MCF 10A (cell line): ENCODE measurements at regions not wholly inside any gene's neighbourhood (a gene's known extent, or its start where the extent isn't known, plus 50 kb on each side); places are given as distances from the start of the nearest gene placed in this dataset.

ENCODE experiments used
- BruUV-seq: library from RNA; stranded (reverse); fragments of 400-500 nt; replicated peaks from 2 replicates; lab custom pipeline; 2021; lab: Mats Ljungman, UMichigan
- CTCF ChIA-PET: fragments of 300-600 bp; sonication (Branson Sonifier 250); formaldehyde crosslinking; extraction: SDS; loops from one replicate; lab custom pipeline; 2021; ENCODE audit warnings: antibody characterized with exemption, inconsistent platforms; lab: Yijun Ruan, JAX
- POLR2A ChIA-PET: fragments of 300-600, 350-650 bp; sonication (Branson Sonifier 250); formaldehyde crosslinking; extraction: SDS; loops from one replicate; lab custom pipeline; 2020; ENCODE audit warnings: antibody characterized with exemption, inconsistent platforms; lab: Yijun Ruan, JAX
- DNase-seq: peaks from one replicate; pipeline ENCODE4 v3.0.0-alpha.2; 2018; ENCODE audit not compliant: unreplicated experiment
- H3K27ac Mint-ChIP-seq: one replicate; pipeline ENCODE4 v1.8.0; 2022; ENCODE audit warnings: mild to moderate bottlenecking, low read depth, mixed read lengths; ENCODE audit not compliant: unreplicated experiment
- H3K27me3 Mint-ChIP-seq: one replicate; pipeline ENCODE4 v1.8.0; 2022; ENCODE audit warnings: mixed read lengths; ENCODE audit not compliant: insufficient read depth, unreplicated experiment
- H3K36me3 Mint-ChIP-seq: one replicate; pipeline ENCODE4 v1.8.0; 2022; ENCODE audit warnings: mild to moderate bottlenecking, moderate library complexity, mixed read lengths; ENCODE audit not compliant: insufficient read depth, unreplicated experiment
- H3K4me1 Mint-ChIP-seq: one replicate; pipeline ENCODE4 v1.8.0; 2022; ENCODE audit warnings: mixed read lengths; ENCODE audit not compliant: insufficient read depth, unreplicated experiment
- H3K4me3 Mint-ChIP-seq: one replicate; pipeline ENCODE4 v1.8.0; 2022; ENCODE audit warnings: mild to moderate bottlenecking, moderate library complexity, mixed read lengths; ENCODE audit not compliant: unreplicated experiment
- H3K9me3 Mint-ChIP-seq: one replicate; pipeline ENCODE4 v1.8.0; 2022; ENCODE audit warnings: mixed read lengths; ENCODE audit not compliant: unreplicated experiment
- CTCF ChIP-seq: fragments of 200-600 bp; IDR thresholded peaks from one replicate; pipeline ENCODE4 v1.8.0; 2022; ENCODE audit warnings: antibody characterized with exemption, mild to moderate bottlenecking; ENCODE audit not compliant: unreplicated experiment
- intact Hi-C: fragments of 100-400 bp; cut with micrococcal nuclease; formaldehyde crosslinking; loops from 2 replicates; pipeline ENCODE4 v1.14.1; 2022

- no peaks in the 10 kb centered on the region for H3K9me3 Mint-ChIP-seq
- H3K27ac Mint-ChIP-seq = no peak overlapping the region
- H3K4me3 Mint-ChIP-seq = no peak overlapping the region
- BruUV-seq = no TSS peak
- H3K27me3 Mint-ChIP-seq = peaks cover 38% of the 10 kb centered on the region
- TF ChIP-seq CTCF = no peak
- no peak for DNase-seq
- intact Hi-C loops = no loop called here
- no peaks in the 10 kb centered on the region for H3K36me3 Mint-ChIP-seq
- ChIA-PET CTCF (interaction anchor here (0.8 kb wide), 1 partner anchor 171 kb away, joined by 3 read pairs; no protein-coding TSS in a partner anchor), POLR2A (no interaction called here)
- H3K4me1 Mint-ChIP-seq = no peaks in the 10 kb centered on the region
These were observed 193.8 kb downstream of the DHX35 start for GRCh38 chr20:39155971-39156370.

DNA sequence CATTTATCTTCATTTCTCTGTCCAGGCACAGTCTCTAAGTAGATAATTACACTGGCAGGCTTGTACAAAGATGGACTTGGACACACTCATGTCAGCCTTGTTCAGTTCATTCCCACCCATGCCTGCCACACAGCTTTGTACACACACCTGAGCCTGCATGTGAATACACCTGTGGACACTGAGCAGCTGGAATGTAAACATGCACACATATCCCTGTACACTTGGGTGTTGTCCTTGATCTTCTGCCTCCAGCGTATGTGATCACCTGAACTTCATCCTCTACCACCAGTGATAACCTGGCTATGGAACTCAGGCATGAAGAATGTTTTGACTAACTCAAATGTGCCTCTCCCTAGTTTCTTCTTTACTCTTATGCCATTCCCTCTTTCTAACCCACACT, 190.6 kb downstream of the DHX35 start:
- POLR2A ChIA-PET = no interaction called here
- H3K27me3 Mint-ChIP-seq = peaks cover 22% of the 10 kb centered on the region
- intact Hi-C loops = no loop called here
- no TSS peak for BruUV-seq
- no peak overlapping the region for H3K4me3 Mint-ChIP-seq
- H3K27ac Mint-ChIP-seq = no peak overlapping the region
- H3K4me1 Mint-ChIP-seq = no peaks in the 10 kb centered on the region
- TF ChIP-seq CTCF = no peak
- H3K9me3 Mint-ChIP-seq = no peaks in the 10 kb centered on the region
- no peaks in the 10 kb centered on the region for H3K36me3 Mint-ChIP-seq
- no peak for DNase-seq
- CTCF ChIA-PET = no interaction called here

GRCh38 chr20:39152126-39152525, 190.0 kb downstream of the DHX35 start:
- H3K4me1 Mint-ChIP-seq = no peaks in the 10 kb centered on the region
- ChIA-PET CTCF (interaction anchor here (0.5 kb wide), 1 partner anchor 14 kb away, joined by 3 read pairs; no protein-coding TSS in a partner anchor), POLR2A (no interaction called here)
- intact Hi-C loops = no loop called here
- H3K27me3 Mint-ChIP-seq = peaks cover 28% of the 10 kb centered on the region
- H3K36me3 Mint-ChIP-seq = no peaks in the 10 kb centered on the region
- H3K9me3 Mint-ChIP-seq = no peaks in the 10 kb centered on the region
- BruUV-seq = no TSS peak
- DNase-seq = no peak
- no peak for TF ChIP-seq CTCF
- no peak overlapping the region for H3K27ac Mint-ChIP-seq
- H3K4me3 Mint-ChIP-seq = no peak overlapping the region

DNA sequence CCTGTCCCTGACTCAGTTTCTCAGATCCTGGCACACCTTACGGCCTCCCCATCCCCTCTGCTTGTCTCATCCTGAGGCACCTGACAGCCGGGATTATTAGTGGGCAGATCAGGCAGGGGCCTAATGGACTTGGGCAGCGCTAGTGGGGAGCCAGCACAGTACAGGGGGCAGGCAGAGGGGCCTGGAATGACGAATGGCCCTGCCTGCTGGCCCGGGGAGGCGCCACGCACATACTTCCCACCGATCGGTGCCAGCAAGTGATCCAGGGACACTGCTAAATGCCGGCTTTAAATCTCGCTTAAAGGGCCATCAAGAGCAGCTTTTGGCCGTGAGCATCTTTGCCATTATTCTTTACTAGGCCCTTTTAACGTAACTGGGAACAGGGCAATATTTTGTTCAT, 188.4 kb downstream of the DHX35 start:
- H3K36me3 Mint-ChIP-seq = no peaks in the 10 kb centered on the region
- no peak for DNase-seq
- TF ChIP-seq CTCF = no peak
- intact Hi-C loops = no loop called here
- no peaks in the 10 kb centered on the region for H3K4me1 Mint-ChIP-seq
- ChIA-PET POLR2A (no interaction called here), CTCF (interaction anchor here (0.7 to 1.1 kb wide), 2 partner anchors 21 to 38 kb away, joined by 3 read pairs; no protein-coding TSS in a partner anchor)
- no peaks in the 10 kb centered on the region for H3K9me3 Mint-ChIP-seq
- no peak overlapping the region for H3K4me3 Mint-ChIP-seq
- no TSS peak for BruUV-seq
- no peak overlapping the region for H3K27ac Mint-ChIP-seq
- peaks cover 45% of the 10 kb centered on the region for H3K27me3 Mint-ChIP-seq
